H1 (cell line): ENCODE measurements at regions not wholly inside any gene's neighbourhood (a gene's known extent, or its start where the extent isn't known, plus 50 kb on each side); places are given as distances from the start of the nearest gene placed in this dataset.

Experiments used
- CTCF ChIA-PET: fragments of 300-600 bp; sonication (Branson Sonifier 250); formaldehyde crosslinking; loops from one replicate; lab custom pipeline; 2021; ENCODE audit not compliant: partially characterized antibody; lab: Charles Lee
- POLR2A ChIA-PET: fragments of 300-600 bp; sonication (Branson Sonifier 250); formaldehyde crosslinking; loops from one replicate; lab custom pipeline; 2021; ENCODE audit warnings: inconsistent platforms; ENCODE audit not compliant: partially characterized antibody; lab: Charles Lee
- DNase-seq, 2 experiments: peaks; one replicate each; pipeline versions ENCODE4 v3.0.0 to v3.0.0-alpha.2; 2010 to 2022; ENCODE audit warnings: low spot score in 2 of 2, low read depth in 1 of 2, mixed read lengths in 1 of 2
- FAIRE-seq: peaks from 2 replicates; lab custom pipeline; 2011; peaks lifted over from hg19 to GRCh38; lab: Jason Lieb, UNC
- H2AFZ ChIP-seq: 2 replicates; pipeline ENCODE4 v1.8.1; 2012; ENCODE audit warnings: low read length, inconsistent platforms
- H2AK5ac ChIP-seq: 2 replicates; pipeline ENCODE4 v1.6.1; 2013; ENCODE audit warnings: low read depth, low read length
- H2BK120ac ChIP-seq: replicated peaks from 2 replicates; pipeline ENCODE3; 2013; ENCODE audit warnings: low read depth, low read length, inconsistent platforms
- H2BK12ac ChIP-seq: 2 replicates; pipeline ENCODE4 v1.6.1; 2013; ENCODE audit warnings: low read depth, low read length
- H2BK15ac ChIP-seq: 2 replicates; pipeline ENCODE4 v1.6.1; 2013; ENCODE audit warnings: low read length
- H2BK20ac ChIP-seq: 2 replicates; pipeline ENCODE4 v1.6.1; 2013; ENCODE audit warnings: low read length
- H2BK5ac ChIP-seq: 2 replicates; pipeline ENCODE4 v1.6.1; 2013; ENCODE audit warnings: low read depth, low read length
- H3K14ac ChIP-seq: 2 replicates; pipeline ENCODE4 v1.6.1; 2013; ENCODE audit warnings: inconsistent platforms; ENCODE audit not compliant: insufficient read length
- H3K18ac ChIP-seq: 2 replicates; pipeline ENCODE4 v1.6.1; 2013; ENCODE audit warnings: low read length; ENCODE audit errors: extremely low read depth
- H3K23ac ChIP-seq: 2 replicates; pipeline ENCODE4 v1.6.1; 2013; ENCODE audit warnings: inconsistent platforms; ENCODE audit not compliant: insufficient read length
- H3K23me2 ChIP-seq: 2 replicates; pipeline ENCODE4 v1.6.1; 2013; ENCODE audit warnings: low read depth, low read length
- H3K27ac ChIP-seq: 2 replicates; pipeline ENCODE4 v1.6.1; 2011; ENCODE audit warnings: low read depth, low read length, inconsistent platforms
- H3K27me3 ChIP-seq, 4 experiments: replicated peaks in 1 of 4; 1 replicate in 1 of 4; 2 replicates in 3 of 4; pipeline versions ENCODE4 v1.6.1 to v1.8.1; 2011 to 2013; ENCODE audit warnings: low read length in 3 of 4, mild to moderate bottlenecking in 3 of 4, inconsistent platforms in 2 of 4, mixed read lengths in 2 of 4, moderate library complexity in 1 of 4; ENCODE audit not compliant: control insufficient read depth in 3 of 4, insufficient read depth in 3 of 4; ENCODE audit errors: extremely low read depth in 1 of 4
- H3K36me3 ChIP-seq, 4 experiments: 2 replicates each; pipeline versions ENCODE4 v1.6.1 to v1.8.1; 2011 to 2013; ENCODE audit warnings: mild to moderate bottlenecking in 4 of 4, low read length in 3 of 4, moderate library complexity in 2 of 4, control low read depth in 1 of 4, inconsistent platforms in 1 of 4; ENCODE audit not compliant: insufficient read depth in 4 of 4, control insufficient read depth in 2 of 4
- H3K4ac ChIP-seq: replicated peaks from 2 replicates; pipeline ENCODE3; 2013; ENCODE audit warnings: low read length, low read depth, mixed read lengths, inconsistent platforms; ENCODE audit not compliant: insufficient read length
- H3K4me1 ChIP-seq, 4 experiments: replicated peaks in 1 of 4; 1 replicate in 1 of 4; 2 replicates in 3 of 4; pipeline versions ENCODE4 v1.6.1 to v1.8.1; 2011 to 2013; ENCODE audit warnings: low read length in 3 of 4, inconsistent platforms in 2 of 4, mixed read lengths in 1 of 4; ENCODE audit not compliant: insufficient read depth in 4 of 4, control insufficient read depth in 3 of 4
- H3K4me2 ChIP-seq, 2 experiments: 2 replicates each; pipeline versions ENCODE4 v1.6.1 to v1.8.1; 2011 to 2013; ENCODE audit warnings: low read depth in 2 of 2, low read length in 2 of 2, control low read depth in 1 of 2, inconsistent platforms in 1 of 2, mild to moderate bottlenecking in 1 of 2; ENCODE audit not compliant: insufficient read depth in 1 of 2
- H3K4me3 ChIP-seq, 4 experiments: fragments of 200-600, 300-600 bp in 1 of 4; sonication (generic), shearing (Covaris generic), sonication (Bioruptor Twin) in 1 of 4; 2 replicates each; pipeline versions ENCODE4 v1.5.1 to v1.8.1; 2011 to 2016; ENCODE audit warnings: low read length in 4 of 4, low read depth in 3 of 4, control low read depth in 2 of 4, inconsistent platforms in 2 of 4, mild to moderate bottlenecking in 2 of 4, mixed read lengths in 1 of 4, moderate library complexity in 1 of 4; ENCODE audit not compliant: insufficient read depth in 2 of 4; ENCODE audit errors: extremely low read depth in 1 of 4
- H3K56ac ChIP-seq: replicated peaks from 2 replicates; pipeline ENCODE3; 2013; ENCODE audit warnings: low read depth, mild to moderate bottlenecking, mixed read lengths, low read length, inconsistent platforms; ENCODE audit not compliant: insufficient read length
- H3K79me1 ChIP-seq: 2 replicates; pipeline ENCODE4 v1.6.1; 2013; ENCODE audit warnings: low read depth, low read length, control low read depth
- H3K79me2 ChIP-seq, 2 experiments: 2 replicates each; pipeline versions ENCODE4 v1.6.1 to v1.8.1; 2012 to 2013; ENCODE audit warnings: low read length in 2 of 2, mild to moderate bottlenecking in 2 of 2, inconsistent platforms in 1 of 2; ENCODE audit not compliant: insufficient read depth in 2 of 2, control insufficient read depth in 1 of 2
- H3K9ac ChIP-seq, 4 experiments: replicated peaks in 1 of 4; 1 replicate in 1 of 4; 2 replicates in 3 of 4; pipeline versions ENCODE4 v1.6.1 to v1.8.1; 2011 to 2013; ENCODE audit warnings: low read depth in 3 of 4, low read length in 3 of 4, control low read depth in 2 of 4, mild to moderate bottlenecking in 2 of 4, moderate library complexity in 2 of 4, inconsistent platforms in 1 of 4; ENCODE audit errors: extremely low read depth in 1 of 4
- H3K9me3 ChIP-seq, 2 experiments: 2 replicates each; pipeline versions ENCODE4 v1.6.1 to v1.8.1; 2012 to 2013; ENCODE audit warnings: mild to moderate bottlenecking in 2 of 2, moderate library complexity in 2 of 2, control low read depth in 1 of 2, inconsistent platforms in 1 of 2, low read depth in 1 of 2, low read length in 1 of 2, mixed read lengths in 1 of 2; ENCODE audit not compliant: insufficient read depth in 2 of 2
- H4K20me1 ChIP-seq, 2 experiments: replicated peaks in 1 of 2; 2 replicates each; pipeline versions ENCODE3 to v1.8.1; 2011 to 2013; ENCODE audit warnings: inconsistent platforms in 2 of 2, low read length in 2 of 2, mild to moderate bottlenecking in 1 of 2; ENCODE audit not compliant: insufficient read depth in 2 of 2, control insufficient read depth in 1 of 2
- H4K5ac ChIP-seq: 2 replicates; pipeline ENCODE4 v1.6.1; 2013; ENCODE audit warnings: low read length, low read depth, mixed read lengths, inconsistent platforms; ENCODE audit not compliant: insufficient read length
- H4K8ac ChIP-seq: 2 replicates; pipeline ENCODE4 v1.8.0; 2013; ENCODE audit warnings: mild to moderate bottlenecking, moderate library complexity, low read length, inconsistent platforms; ENCODE audit not compliant: insufficient read depth; ENCODE audit errors: extremely low read depth
- H4K91ac ChIP-seq: replicated peaks from 2 replicates; pipeline ENCODE3; 2013; ENCODE audit warnings: low read length, mixed read lengths, inconsistent platforms; ENCODE audit not compliant: insufficient read length
- CEBPB ChIP-seq: IDR thresholded peaks from 2 replicates; pipeline ENCODE4 v1.6.1; 2012; ENCODE audit warnings: low read depth, low read length
- CHD1 ChIP-seq: IDR thresholded peaks from 2 replicates; pipeline ENCODE4 v1.6.1; 2012; ENCODE audit warnings: low read depth, low read length, improper control_type of control experiment
- CTBP2 ChIP-seq: IDR thresholded peaks from 2 replicates; pipeline ENCODE4 v1.7.0; 2011; ENCODE audit warnings: borderline replicate concordance, mild to moderate bottlenecking, moderate library complexity, mixed read lengths, low read length; ENCODE audit not compliant: insufficient read depth, insufficient read length
- EZH2 ChIP-seq: fragments of 200-600 bp; sonication (generic); IDR thresholded peaks from 2 replicates; pipeline ENCODE4 v1.7.1; 2012; ENCODE audit warnings: low read depth, mild to moderate bottlenecking, moderate library complexity, low read length, inconsistent platforms; ENCODE audit not compliant: severe bottlenecking
- GTF2F1 ChIP-seq: IDR thresholded peaks from 2 replicates; pipeline ENCODE4 v1.6.1; 2012; ENCODE audit warnings: low read depth, low read length, improper control_type of control experiment, borderline replicate concordance
- TBP ChIP-seq: IDR thresholded peaks from 2 replicates; pipeline ENCODE4 v1.6.1; 2011; ENCODE audit warnings: low read depth, low read length, improper control_type of control experiment
- WGBS, 2 experiments: shearing (Covaris generic) in 1 of 2; methylation state at CpG; one replicate each; pipeline versions ENCODE4 v1.1.6 to v1.1.7; 2013 to 2015; ENCODE audit warnings: low lambda C conversion rate in 2 of 2, mixed read lengths in 2 of 2, inconsistent platforms in 1 of 2, low coverage in 1 of 2, missing lambda C conversion rate in 1 of 2; ENCODE audit not compliant: insufficient replicate concordance in 2 of 2, insufficient coverage in 1 of 2, insufficient read length in 1 of 2; ENCODE audit errors: extremely low coverage in 1 of 2, missing lambda C conversion rate in 1 of 2; 5-methylcytosine and 5-hydroxymethylcytosine counted together
- TF ChIP-seq, protein P1 (sequence below): IDR thresholded peaks from 2 replicates; pipeline ENCODE4 v1.6.1; 2012; ENCODE audit warnings: inconsistent platforms

DNA sequence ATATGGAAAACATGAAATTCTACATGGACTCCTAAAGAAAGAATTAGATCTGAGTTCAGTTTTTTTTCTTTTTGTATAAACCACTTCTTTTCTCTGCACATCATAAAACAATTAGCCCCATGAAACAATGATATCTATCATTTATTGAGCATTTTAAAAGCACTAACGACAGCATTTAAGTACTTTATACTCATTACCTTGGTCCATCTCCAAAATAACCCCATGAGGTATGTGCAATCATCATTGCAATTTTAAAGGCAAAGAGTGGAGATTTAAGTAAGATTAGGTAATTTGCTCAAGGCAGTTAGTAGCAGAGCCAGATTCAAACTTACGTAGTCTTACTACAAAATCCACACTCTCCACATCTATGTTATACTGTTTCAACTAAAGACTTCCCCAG is 177.7 kb upstream of the RAG2 start:
- 90% methylated on average over 2 of the region's 2 CpGs; no CpG with 5 or more reads in 1 of the 2 experiments for WGBS, 2 experiments
- Histone ChIP-seq H3K18ac (no peak overlapping the region), H2BK15ac (no peak overlapping the region), H2BK12ac (no peak overlapping the region), H3K56ac (no peak overlapping the region), H2BK5ac (no peak overlapping the region), H4K20me1 (no peaks in the 10 kb centered on the region), H3K36me3 (no peaks in the 10 kb centered on the region), H4K5ac (no peak overlapping the region), H3K9me3 (no peaks in the 10 kb centered on the region), H3K14ac (no peak overlapping the region), H4K8ac (no peak overlapping the region), H4K91ac (no peak overlapping the region), H3K4ac (no peak overlapping the region), H3K9ac (no peak overlapping the region), H2AK5ac (no peak overlapping the region), H2BK120ac (no peak overlapping the region), H2BK20ac (no peak overlapping the region), H3K79me1 (no peaks in the 10 kb centered on the region), H3K4me2 (no peak overlapping the region), H3K4me1 (no peaks in the 10 kb centered on the region; a peak in 1 of 7 replicates), H3K23me2 (no peaks in the 10 kb centered on the region), H3K4me3 (no peak overlapping the region), H2AFZ (no peak overlapping the region), H3K23ac (no peak overlapping the region), H3K27me3 (no peaks in the 10 kb centered on the region; a peak in 1 of 7 replicates), H3K27ac (no peak overlapping the region), H3K79me2 (no peaks in the 10 kb centered on the region)
- FAIRE-seq (no peak), DNase-seq (no peak)
- ChIA-PET POLR2A (no interaction called here), CTCF (no interaction called here)
- TF ChIP-seq TBP: no peak
- TF ChIP-seq CEBPB: no peak
- TF ChIP-seq, protein P1, sequence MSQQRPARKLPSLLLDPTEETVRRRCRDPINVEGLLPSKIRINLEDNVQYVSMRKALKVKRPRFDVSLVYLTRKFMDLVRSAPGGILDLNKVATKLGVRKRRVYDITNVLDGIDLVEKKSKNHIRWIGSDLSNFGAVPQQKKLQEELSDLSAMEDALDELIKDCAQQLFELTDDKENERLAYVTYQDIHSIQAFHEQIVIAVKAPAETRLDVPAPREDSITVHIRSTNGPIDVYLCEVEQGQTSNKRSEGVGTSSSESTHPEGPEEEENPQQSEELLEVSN: no peak
- no peak for TF ChIP-seq GTF2F1
- no peak for TF ChIP-seq CHD1
- no peak for TF ChIP-seq EZH2
- TF ChIP-seq CTBP2: no peak
